ENCODE measurements at regions not wholly inside any gene's neighbourhood (a gene's known extent, or its start where the extent isn't known, plus 50 kb on each side); places are given as distances from the start of the nearest gene placed in this dataset.
"Not testable (repeated sequence)": the region's sequence is repeated elsewhere in the genome, so short reads cannot be mapped to it uniquely, and the experiment has no call there.

DNA sequence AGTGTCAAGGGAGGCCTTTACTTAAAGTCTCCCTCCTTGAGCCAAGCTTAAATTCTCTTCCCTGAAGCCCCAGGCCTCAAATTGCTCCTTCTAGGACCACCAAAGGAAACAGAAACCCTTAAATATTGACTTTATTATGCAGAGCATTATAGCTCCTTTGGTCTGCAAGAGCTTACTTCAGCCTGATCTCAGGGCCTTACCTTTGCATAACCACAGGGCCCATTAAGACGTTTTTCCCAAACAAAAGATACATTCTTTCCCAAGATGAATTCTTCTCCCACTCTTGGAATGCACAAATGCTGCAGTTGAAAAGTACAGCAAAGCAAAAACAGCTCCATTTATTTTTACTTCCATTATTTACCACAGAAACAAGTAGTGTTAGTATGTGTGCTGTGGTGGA, 130.8 kb downstream of the B3GNT2 start:
- DNase-seq, result no peak

GRCh38 chr2:62325398-62325797, 129.5 kb downstream of the B3GNT2 start:
- no peak for DNase-seq

DNA sequence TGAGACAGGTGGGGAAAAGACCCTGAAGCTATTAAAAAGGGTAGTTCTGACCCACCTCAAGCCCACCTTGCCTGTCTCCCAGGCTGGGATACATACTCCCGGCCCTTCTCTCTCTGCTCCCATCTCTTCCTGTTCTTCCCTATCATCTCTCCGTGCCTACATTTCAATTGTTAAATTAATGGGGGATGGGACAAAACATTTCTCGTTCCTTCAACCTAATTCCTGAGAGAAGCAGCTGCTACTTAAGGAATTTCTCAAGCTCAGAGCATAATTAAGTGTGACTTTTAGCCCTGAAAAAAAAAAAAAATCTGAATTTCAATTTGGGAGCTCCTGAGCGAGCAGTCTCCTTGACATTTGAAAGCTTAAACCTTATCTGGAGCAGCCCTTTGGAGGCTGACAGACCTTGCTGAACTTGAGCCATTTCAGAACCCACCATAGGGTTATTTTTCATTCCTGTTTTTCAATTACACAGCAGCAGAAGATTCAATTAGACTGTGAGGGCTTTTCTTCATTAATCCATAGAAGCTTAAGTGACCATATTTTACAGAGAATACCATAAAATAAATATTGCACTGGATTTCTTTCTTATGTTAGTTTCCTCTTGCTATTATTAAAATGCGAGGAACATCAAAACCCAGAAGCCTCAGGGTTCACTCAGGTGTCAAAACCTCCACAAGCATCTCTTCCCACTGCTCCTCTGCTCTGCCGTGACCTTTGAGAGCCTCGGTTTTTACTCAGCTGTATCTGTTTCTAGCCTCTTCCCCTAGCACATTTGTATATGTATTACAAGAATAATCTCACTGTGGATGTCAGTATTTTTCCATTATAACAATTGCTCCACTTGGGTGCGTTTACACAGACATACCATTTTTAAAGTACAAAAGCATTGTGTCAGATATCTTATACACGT, 125.7 kb downstream of the B3GNT2 start:
- DNase-seq, result no peak

- no peak for DNase-seq
Measured at GRCh38 chr2:62320657-62321357, 124.9 kb downstream of the B3GNT2 start.

- not testable (repeated sequence) for DNase-seq
Measured at GRCh38 chr2:62320137-62320536, 124.2 kb downstream of the B3GNT2 start.

GRCh38 chr2:62319070-62319469, 123.2 kb downstream of the B3GNT2 start:
- no peak for DNase-seq

GRCh38 chr2:62315476-62315875, 119.6 kb downstream of the B3GNT2 start:
- DNase-seq, result no peak

DNA sequence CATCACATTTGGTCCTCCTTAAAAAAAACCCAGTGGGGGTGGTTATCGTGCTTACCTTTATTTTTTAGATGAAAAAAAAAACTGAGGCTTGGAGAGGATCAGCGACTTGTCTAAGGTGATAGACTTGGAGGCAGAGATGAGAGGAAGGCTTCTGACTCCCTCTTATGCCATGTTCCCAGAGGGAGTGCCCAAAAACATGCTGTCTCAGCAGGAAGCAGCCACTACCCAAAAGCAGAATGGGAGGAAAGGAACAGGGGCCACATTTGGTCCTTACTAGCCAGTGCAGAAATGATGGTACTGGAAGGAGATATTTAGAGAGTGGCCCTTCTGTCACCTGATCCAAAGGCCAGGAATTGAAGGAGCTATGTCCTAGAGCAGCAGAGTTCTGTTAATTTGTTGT, 118.4 kb downstream of the B3GNT2 start:
- DNase-seq, result no peak

DNA sequence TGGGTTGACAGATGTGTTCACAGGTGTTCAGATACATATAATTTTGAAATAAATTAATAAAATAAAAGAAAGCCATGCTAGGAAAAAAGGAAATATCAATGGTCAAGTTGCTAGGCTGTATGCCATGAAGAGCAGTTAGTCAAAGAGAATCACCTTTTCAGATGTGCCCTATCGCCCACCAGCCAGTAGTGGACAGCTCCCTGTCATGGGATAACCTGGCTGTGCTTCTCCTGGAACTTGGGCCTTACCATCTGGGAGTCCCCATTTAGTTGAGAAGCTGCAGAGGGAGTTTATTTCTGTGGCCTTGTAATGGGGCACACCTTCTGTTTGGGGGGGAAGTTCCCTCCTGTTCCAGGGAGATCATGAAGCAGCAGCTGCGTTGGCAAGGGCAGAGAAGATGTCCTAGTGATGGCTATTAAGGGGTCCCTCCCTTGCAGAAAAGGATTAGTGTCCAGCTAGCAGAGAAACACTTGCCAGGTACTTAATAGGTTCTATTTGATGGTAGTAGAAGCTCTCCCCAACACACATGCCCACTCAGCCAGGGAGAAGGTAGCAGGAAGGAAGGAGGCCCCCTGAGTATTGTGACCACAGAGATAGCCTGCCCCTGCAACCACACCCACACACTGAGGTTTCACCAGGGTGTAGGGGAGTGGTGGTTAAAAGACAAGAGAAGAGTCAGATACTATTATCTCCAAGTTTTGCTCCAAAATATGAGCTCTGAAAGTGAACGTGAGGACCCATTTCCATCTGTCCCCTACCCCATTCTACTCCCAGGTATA, 117.7 kb downstream of the B3GNT2 start:
- DNase-seq, result no peak

GRCh38 chr2:62309465-62310091, 113.7 kb downstream of the B3GNT2 start:
- DNase-seq, result no peak

DNA sequence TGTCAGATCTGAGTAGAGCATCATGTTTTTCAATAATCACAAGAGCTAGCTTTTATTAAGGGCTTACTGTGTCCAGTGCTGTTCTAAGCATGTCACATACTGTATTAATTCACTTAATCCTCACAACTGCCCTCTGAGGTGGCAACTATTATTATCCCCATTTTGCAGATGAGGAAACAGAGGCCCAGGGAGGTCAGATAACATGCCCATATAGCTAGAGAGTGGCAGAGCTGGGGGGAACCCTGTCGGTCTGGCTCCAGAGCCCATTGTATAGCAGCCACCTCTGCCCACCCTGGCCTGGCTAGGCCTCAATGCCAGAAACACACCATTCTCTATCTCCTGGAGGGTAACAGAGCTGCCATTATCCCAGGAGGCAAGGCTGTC, 113.2 kb downstream of the B3GNT2 start:
- no peak for DNase-seq

DNA sequence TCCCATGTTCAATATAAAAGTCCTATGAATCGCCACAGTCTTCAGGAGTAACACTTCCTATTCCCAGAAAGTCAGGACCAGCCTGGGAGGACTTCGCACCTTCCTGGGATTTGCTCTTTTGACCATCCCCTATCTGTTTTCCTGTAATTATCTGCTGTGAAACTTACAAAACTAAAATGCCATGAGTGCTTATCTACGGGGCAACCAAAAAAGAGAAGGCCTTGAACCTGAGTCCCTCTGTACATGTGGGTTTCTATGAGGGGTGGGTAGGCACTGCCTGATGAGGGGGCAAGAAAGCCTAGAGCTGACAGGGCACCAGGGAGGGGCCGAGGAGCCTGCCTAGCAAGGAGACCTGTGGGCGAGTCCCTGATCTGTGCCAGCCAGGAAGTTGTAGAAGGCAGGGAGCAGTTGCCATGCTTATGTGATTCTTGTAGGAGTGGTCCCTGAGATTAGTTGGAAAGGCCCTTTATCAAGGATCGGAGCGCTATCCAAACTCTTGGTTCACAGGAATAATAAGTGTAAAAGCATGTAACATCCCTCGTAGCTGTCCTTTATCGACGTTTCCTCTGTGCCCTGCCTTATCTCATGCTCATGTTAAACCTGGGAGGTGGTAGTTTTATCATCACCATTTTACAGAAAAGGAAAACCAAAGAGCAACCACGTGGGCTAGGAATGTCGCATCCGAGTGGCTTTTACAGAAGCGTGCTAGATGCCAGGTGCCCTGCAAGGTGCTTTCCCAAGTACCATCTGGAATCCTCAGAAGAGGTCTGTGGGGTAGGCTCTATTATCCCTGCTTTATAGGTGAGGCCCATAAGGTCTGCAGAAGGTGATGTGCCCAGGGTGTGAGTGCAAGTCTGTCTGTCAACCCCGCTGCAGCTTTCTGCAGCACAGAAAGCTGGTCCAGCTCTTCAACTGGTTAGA, 111.8 kb downstream of the B3GNT2 start:
- no peak for DNase-seq

- DNase-seq, result peak; percentile 11 to 87 (median 69)
Measured at GRCh38 chr2:62306751-62307468, 111.0 kb downstream of the B3GNT2 start.

DNA sequence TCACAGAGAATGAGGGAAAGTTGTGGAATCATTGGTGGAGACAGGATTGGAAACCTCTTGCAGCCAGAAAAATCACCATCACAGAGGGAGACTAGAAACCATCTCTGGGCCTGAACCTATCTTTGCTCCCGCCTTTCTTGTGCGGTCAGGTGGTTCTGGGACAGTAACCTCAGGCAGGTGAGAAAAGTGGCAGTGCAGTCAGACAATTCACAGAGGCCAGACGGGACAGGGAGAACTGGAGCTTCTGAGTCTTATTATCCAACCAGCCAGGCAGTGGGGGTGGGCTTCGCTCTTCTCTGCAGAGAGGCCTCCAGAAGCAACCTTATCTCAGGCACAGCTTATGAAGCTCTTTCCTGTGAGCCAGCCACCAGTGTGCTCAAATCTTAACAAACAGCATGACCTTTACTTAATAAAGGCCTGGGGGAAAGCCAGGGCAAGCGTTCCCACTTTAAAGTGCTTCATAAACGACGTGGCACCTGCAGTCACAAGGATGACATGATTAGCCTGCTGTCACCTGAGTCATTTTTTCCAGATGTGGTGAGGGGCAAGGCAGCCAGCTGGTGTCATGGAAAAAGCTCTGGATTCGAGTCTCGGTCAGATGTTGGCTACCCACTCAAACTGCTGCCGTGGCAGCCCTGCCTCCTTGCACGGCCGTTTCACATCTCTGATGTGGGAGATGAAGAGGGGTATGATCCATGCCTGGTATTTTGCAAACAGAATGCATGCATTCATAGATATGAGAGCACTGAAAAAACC, 109.7 kb downstream of the B3GNT2 start:
- DNase-seq, result peak in 2 of 3 experiments; percentile 35 to 69

GRCh38 chr2:62304429-62305417, 108.8 kb downstream of the B3GNT2 start:
- peak; percentile 70 to 85 (median 78) for DNase-seq

DNA sequence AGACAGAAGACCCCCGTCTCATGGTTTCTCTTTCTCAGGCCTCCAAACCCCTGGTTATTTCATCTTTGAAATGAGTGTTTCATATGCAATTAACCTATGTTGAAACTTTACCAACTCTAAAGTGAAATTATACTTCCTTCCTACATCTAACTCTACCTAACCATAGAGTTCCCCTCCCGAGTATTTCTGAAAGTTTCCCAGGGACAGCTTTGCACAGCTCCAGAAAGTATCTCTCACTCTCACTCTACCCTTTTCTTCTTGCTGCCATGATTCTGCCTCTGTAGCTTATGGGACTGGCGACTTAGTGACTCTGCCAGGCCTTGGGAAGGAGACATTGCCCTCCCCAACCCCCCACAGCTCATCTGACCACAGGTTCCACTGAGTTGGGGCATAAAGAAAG, 107.9 kb downstream of the B3GNT2 start:
- no peak for DNase-seq

DNA sequence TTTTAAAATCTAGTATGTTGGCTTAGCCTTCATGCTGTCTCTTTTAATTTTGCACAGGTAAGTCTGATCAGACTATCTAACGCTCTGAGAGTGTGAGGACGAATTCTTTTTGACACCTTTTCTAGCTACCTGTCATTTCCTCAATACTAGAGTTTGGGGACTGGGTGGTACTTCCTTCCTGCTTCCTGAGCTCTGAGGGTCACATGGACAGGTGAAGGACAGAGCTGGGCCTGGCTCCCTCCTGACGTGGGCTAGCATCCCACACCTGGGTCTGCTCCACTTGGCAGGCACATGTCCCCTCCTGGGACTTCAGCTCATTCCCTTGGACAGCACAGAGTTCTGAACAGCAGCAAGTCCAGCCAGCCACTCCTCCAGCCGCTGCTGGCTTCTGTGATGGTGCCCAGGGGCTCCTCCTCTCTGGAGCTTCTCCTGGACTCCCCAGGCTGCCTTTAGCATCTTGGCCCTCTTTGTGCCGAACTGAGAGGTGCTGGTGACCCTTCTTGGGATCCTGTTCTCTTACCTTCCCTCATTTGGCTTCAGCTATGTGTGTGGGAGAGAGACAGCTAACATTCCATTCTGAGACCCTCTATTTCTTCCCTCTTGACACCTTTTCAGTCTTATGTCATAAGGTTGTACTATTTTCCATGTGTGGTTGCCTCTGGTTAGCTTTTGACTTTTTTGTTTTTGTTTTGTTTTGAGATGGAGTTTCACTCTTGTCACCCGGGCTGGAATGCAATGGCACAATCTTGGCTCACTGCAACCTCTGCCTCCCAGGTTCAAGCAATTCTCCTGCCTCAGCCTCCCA, 106.9 kb downstream of the B3GNT2 start:
- DNase-seq, result no peak

GRCh38 chr2:62300925-62301324, 105.0 kb downstream of the B3GNT2 start:
- no peak for DNase-seq

Measured in NCI-H1417 (cell line).